ENCODE measurements at regions not wholly inside any gene's neighbourhood (a gene's known extent, or its start where the extent isn't known, plus 50 kb on each side); places are given as distances from the start of the nearest gene placed in this dataset.
"Not testable (repeated sequence)": the region's sequence is repeated elsewhere in the genome, so short reads cannot be mapped to it uniquely, and the experiment has no call there.

DNA sequence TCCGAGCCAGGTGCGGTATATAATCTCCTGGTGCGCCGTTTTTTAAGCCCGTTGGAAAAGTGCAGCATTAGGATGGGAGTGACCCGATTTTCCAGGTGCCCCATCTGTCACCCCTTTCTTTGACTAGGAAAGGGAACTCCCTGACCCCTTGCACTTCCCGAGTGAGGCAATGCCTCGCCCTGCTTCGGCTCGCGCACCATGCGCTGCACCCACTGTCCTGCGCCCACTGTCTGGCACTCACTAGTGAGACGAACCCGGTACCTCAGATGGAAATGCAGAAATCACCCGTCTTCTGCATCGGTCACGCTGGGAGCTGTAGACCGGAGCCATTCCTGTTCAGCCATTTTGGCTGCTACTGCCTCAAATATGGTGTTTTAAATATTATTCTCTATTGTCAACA is 198.0 kb downstream of the MEIS1 start:
- H3K27me3 ChIP-seq, H3K4me3 ChIP-seq, H3K9me3 ChIP-seq, H3K4me1 ChIP-seq, H3K27ac ChIP-seq, DNase-seq, H3K36me3 ChIP-seq: not testable (repeated sequence)

DNA sequence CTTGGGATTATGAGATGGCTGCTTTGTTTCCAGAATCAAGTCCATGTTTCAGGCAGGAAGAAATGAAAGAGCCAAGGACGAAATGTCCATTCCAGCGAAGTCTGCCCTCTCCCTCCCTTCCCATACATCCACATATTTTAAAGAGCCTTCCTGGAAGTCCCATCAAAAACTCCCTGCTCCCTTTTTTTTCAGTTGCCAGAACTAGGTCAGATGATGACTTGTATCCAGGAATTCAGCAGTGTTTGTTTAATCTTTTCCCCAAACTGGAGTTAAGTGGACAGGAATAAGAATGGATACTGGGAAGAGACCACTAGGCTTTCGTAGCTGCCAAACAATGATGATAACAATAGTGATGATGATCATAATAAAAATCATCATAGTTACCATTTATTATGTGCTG is 198.7 kb downstream of the MEIS1 start:
- H3K4me3 ChIP-seq = no peak overlapping the region
- no peaks in the 10 kb centered on the region for H3K27me3 ChIP-seq
- no peak for DNase-seq
- H3K36me3 ChIP-seq = no peaks in the 10 kb centered on the region
- H3K27ac ChIP-seq = no peak overlapping the region
- TF ChIP-seq, protein P1, sequence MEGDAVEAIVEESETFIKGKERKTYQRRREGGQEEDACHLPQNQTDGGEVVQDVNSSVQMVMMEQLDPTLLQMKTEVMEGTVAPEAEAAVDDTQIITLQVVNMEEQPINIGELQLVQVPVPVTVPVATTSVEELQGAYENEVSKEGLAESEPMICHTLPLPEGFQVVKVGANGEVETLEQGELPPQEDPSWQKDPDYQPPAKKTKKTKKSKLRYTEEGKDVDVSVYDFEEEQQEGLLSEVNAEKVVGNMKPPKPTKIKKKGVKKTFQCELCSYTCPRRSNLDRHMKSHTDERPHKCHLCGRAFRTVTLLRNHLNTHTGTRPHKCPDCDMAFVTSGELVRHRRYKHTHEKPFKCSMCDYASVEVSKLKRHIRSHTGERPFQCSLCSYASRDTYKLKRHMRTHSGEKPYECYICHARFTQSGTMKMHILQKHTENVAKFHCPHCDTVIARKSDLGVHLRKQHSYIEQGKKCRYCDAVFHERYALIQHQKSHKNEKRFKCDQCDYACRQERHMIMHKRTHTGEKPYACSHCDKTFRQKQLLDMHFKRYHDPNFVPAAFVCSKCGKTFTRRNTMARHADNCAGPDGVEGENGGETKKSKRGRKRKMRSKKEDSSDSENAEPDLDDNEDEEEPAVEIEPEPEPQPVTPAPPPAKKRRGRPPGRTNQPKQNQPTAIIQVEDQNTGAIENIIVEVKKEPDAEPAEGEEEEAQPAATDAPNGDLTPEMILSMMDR (IDR thresholded peaks at IDR 0.05) = no peak
- no peak for TF ChIP-seq POLR2A (IDR thresholded peaks at IDR 0.05)
- H3K4me1 ChIP-seq = no peaks in the 10 kb centered on the region
- H3K9me3 ChIP-seq = no peaks in the 10 kb centered on the region

DNA sequence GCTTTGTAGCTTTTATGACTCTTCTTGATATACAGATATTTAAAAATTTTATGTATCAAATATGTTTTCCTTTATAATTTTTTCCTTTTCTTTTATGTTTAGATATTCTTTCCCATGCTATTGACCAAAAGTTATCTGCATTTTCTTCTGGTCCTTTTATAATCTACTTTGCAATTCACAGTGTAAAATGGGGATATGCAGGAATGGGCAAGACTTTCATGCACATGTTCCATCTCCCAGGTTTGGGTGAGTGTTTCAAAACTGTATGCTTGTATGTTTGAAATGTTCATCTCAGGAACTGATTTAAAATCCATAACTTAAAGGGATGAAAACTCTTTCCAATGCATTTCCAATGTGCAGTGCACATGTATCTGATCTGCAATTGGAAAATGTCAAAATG is 199.9 kb downstream of the MEIS1 start:
- Histone ChIP-seq H3K27me3 (no peaks in the 10 kb centered on the region), H3K27ac (no peak overlapping the region), H3K4me3 (no peak overlapping the region), H3K36me3 (no peaks in the 10 kb centered on the region), H3K9me3 (no peaks in the 10 kb centered on the region), H3K4me1 (no peaks in the 10 kb centered on the region)
- DNase-seq = no peak
- TF ChIP-seq, protein P1 (IDR thresholded peaks at IDR 0.05) = no peak
- TF ChIP-seq POLR2A (IDR thresholded peaks at IDR 0.05) = no peak

DNA sequence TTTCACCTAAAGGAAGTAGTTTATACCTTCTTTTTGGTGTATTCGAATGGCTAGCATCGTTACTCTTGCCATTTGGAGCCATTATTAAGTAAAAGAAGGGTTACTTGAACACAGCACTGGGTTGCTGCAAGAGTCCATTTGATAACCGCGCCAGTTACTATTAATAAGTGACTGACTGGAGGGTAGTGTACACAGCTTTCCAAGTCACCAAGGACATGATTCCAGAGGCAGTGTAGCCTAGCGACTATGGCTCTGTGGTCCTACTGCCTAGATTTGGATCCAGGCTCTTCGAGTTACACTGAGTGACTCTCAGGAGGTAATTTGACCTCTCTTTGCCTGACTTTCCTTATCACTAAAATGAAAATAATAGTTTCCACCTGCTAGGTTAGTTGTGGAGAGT is 206.8 kb downstream of the MEIS1 start:
- no peaks in the 10 kb centered on the region for H3K36me3 ChIP-seq
- no peak overlapping the region for H3K4me3 ChIP-seq
- TF ChIP-seq, protein P1 (IDR thresholded peaks at IDR 0.05) = no peak
- TF ChIP-seq POLR2A (IDR thresholded peaks at IDR 0.05) = no peak
- no peaks in the 10 kb centered on the region for H3K27me3 ChIP-seq
- DNase-seq = no peak
- H3K4me1 ChIP-seq = no peaks in the 10 kb centered on the region
- no peaks in the 10 kb centered on the region for H3K9me3 ChIP-seq
- no peak overlapping the region for H3K27ac ChIP-seq

DNA sequence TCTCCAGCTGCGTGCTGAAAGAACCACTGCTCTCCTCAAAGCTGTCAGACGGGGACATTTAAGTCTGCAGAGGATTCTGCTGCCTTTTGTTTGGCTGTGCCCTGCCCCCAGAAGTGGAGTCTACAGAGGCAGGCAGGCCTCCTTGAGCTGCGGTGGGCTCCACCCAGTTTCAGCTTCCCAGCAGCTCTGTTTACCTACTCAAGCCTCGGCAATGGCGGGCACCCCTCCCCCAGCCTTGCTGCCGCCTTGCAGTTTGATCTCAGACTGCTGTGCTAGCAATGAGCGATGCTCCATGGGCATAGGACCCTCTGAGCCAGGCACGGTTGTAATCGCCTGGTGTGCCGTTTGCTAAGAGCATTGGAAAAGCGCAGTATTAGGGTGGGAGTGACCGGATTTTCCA is 213.2 kb downstream of the MEIS1 start:
- not testable (repeated sequence) for DNase-seq, H3K4me1 ChIP-seq, H3K27me3 ChIP-seq, H3K4me3 ChIP-seq, H3K9me3 ChIP-seq, H3K27ac ChIP-seq, H3K36me3 ChIP-seq

DNA sequence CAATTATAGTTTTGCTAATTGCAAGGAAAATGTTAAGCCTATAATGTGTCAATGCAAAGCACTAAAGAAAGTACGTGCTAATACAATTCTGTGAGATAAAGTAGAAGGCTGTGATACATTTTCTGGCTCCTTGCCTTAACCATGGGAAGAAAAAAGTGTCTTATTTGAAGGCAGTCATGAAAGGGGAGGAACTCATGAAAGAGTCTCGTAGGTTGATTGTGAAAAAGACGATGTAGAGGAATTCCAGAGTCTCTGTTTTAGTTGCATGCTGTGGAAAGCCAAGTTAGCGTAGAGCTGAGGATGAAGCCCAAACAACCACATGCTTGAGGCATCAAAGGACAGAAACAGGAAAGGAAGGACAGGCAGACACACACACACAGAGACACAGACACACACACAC is 214.1 kb downstream of the MEIS1 start:
- Histone ChIP-seq H3K27me3 (no peaks in the 10 kb centered on the region), H3K4me1 (no peaks in the 10 kb centered on the region), H3K4me3 (no peak overlapping the region), H3K36me3 (no peaks in the 10 kb centered on the region), H3K27ac (no peak overlapping the region), H3K9me3 (no peaks in the 10 kb centered on the region)
- no peak for DNase-seq
- no peak for TF ChIP-seq POLR2A (IDR thresholded peaks at IDR 0.05)
- TF ChIP-seq, protein P1 (IDR thresholded peaks at IDR 0.05) = no peak

DNA sequence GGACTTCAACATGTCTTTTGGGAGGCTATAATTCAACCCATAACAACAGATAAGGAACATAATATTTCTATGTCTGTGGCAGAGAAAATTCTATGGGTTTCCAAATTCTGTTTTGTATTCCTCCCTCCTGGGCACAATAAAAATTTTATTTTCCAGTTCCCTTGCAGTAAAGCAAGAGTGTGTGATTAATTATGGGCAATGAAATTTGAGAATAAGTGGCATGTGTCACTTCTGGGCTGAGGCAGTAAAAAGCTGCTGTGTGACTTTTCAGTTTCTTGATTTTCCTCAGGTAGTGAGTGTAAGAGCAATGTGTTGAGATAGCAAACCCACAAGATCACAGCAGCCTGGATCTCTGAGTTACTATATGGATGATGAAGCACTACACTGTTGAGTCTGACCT is 216.4 kb downstream of the MEIS1 start:
- no peak overlapping the region for H3K4me3 ChIP-seq
- no peak for TF ChIP-seq POLR2A (IDR thresholded peaks at IDR 0.05)
- TF ChIP-seq, protein P1 (IDR thresholded peaks at IDR 0.05) = no peak
- no peaks in the 10 kb centered on the region for H3K4me1 ChIP-seq
- DNase-seq = no peak
- no peaks in the 10 kb centered on the region for H3K9me3 ChIP-seq
- no peak overlapping the region for H3K27ac ChIP-seq
- no peaks in the 10 kb centered on the region for H3K36me3 ChIP-seq
- H3K27me3 ChIP-seq = no peaks in the 10 kb centered on the region

Data from Peyer's patch (tissue), 4 donors.